Kidney epithelial cell (primary cell): ENCODE measurements at regions not wholly inside any gene's neighbourhood (a gene's known extent, or its start where the extent isn't known, plus 50 kb on each side); places are given as distances from the start of the nearest gene placed in this dataset.

ENCODE experiments used
- DNase-seq: peaks from one replicate; pipeline ENCODE4 v3.0.0-alpha.2; 2010; ENCODE audit warnings: low read depth
- H3K27me3 ChIP-seq: 2 replicates; pipeline ENCODE4 v1.6.0; 2011; ENCODE audit warnings: low read length; ENCODE audit not compliant: control insufficient read depth, insufficient read depth
- H3K36me3 ChIP-seq: 2 replicates; pipeline ENCODE4 v1.5.1; 2011; ENCODE audit warnings: low read length; ENCODE audit not compliant: control insufficient read depth, insufficient read depth
- H3K4me3 ChIP-seq: 2 replicates; pipeline ENCODE4 v1.5.1; 2011; ENCODE audit warnings: low read depth, mild to moderate bottlenecking, control low read depth, low read length
- CTCF ChIP-seq: IDR thresholded peaks from 2 replicates; pipeline ENCODE4 v1.5.1; 2011; ENCODE audit warnings: mild to moderate bottlenecking, moderate library complexity, low read length, control low read depth, inconsistent platforms; ENCODE audit not compliant: insufficient read depth, poor library complexity, severe bottlenecking

GRCh38 chr11:131218542-131218941, 151.9 kb upstream of the NTM start:
- H3K27me3 ChIP-seq = no peaks in the 10 kb centered on the region
- no peaks in the 10 kb centered on the region for H3K36me3 ChIP-seq
- no peak for TF ChIP-seq CTCF
- no peak overlapping the region for H3K4me3 ChIP-seq
- no peak for DNase-seq

- Histone ChIP-seq H3K27me3 (no peaks in the 10 kb centered on the region), H3K36me3 (no peaks in the 10 kb centered on the region), H3K4me3 (no peak overlapping the region)
- TF ChIP-seq CTCF = no peak
- DNase-seq = no peak
Observed at GRCh38 chr11:131219646-131220045, 150.8 kb upstream of the NTM start.

GRCh38 chr11:131223198-131223991, 147.0 kb upstream of the NTM start:
- DNase-seq = no peak
- Histone ChIP-seq H3K27me3 (no peaks in the 10 kb centered on the region), H3K4me3 (no peak overlapping the region), H3K36me3 (no peaks in the 10 kb centered on the region)
- no peak for TF ChIP-seq CTCF

GRCh38 chr11:131228378-131228777, 142.0 kb upstream of the NTM start:
- DNase-seq = no peak
- H3K4me3 ChIP-seq = no peak overlapping the region
- no peaks in the 10 kb centered on the region for H3K36me3 ChIP-seq
- no peak for TF ChIP-seq CTCF
- H3K27me3 ChIP-seq = no peaks in the 10 kb centered on the region

GRCh38 chr11:131229221-131229620, 141.2 kb upstream of the NTM start:
- TF ChIP-seq CTCF = no peak
- no peaks in the 10 kb centered on the region for H3K36me3 ChIP-seq
- no peaks in the 10 kb centered on the region for H3K27me3 ChIP-seq
- DNase-seq = no peak
- no peak overlapping the region for H3K4me3 ChIP-seq
